ENCODE measurements at regions not wholly inside any gene's neighbourhood (a gene's known extent, or its start where the extent isn't known, plus 50 kb on each side); places are given as distances from the start of the nearest gene placed in this dataset.
"Not testable (repeated sequence)": the region's sequence is repeated elsewhere in the genome, so short reads cannot be mapped to it uniquely, and the experiment has no call there.

DNA sequence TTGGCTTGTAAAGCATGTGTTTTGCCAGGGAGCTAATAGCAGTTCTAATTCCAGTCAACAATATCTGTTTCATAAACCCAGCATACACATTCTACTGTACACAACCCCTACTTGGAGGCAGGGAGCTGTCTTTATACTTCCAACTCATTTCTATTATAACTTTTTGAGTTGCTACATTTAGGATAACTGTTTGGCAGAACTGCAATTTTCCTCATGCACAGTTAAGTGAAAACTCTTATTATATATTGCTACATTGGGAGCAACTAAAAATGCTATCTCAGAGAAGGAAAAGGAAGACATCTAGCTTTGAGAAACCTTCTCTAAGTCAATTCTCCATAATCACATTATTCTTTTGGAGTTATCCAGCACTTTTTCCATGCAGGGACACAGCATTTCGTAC lies 480.2 kb downstream of the RPS29 start:
- no peak for FAIRE-seq

DNA sequence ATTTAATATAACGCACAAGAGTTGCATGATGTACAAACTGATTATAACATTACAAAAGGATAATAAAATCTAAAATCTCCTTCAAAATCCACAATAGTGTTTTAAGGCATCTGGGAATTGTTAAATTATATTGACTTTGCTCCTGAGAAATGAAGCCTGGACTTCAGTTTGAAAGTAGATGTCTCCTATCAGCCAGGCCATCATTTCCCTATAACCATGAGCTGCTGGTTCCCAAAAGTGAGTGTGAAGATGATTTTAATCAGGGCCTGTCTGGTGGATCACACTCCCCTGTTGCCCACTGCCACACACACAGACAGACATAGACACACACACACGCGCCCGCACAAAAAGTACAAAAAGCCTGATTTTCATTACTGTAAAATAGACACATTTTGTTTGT lies 480.7 kb downstream of the RPS29 start:
- no peak for FAIRE-seq

DNA sequence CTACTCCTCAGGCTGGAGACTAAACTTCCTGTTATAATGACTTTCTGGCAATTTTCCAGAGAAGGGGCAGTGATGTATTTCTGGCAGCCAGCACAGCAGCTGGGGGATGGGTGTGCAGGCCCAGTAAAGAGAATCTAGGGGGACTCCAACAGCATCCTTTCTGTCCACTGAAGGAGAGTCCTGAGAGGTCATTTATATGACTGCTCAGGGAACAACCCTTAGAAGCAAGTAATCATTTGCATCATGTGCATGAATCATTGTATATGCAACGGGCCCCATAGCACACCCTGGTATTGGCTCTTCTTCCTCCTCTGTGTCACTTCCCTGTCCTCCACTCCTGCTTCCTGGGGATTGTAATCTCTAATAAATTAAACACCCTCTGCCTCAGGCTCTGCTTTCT lies 493.8 kb downstream of the RPS29 start:
- no peak for FAIRE-seq

DNA sequence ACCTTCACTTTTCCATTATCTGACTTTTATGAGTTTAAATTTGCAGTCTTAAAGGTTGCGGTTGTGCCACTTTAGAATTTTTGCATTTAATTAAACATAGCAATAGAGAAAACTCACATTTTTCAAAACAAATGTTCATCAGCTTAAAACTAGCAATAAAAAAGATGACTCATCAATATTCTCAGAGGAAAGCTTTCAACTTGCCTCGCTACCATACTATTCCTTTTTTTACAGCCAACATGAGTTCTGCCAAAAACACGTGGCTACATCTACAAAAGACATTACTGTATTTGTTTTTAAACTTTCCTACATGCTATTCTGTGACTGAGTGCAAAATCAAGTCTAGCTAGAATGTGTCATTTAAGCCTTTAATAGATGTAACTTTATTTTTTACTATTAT lies 497.1 kb downstream of the RPS29 start:
- FAIRE-seq = no peak

DNA sequence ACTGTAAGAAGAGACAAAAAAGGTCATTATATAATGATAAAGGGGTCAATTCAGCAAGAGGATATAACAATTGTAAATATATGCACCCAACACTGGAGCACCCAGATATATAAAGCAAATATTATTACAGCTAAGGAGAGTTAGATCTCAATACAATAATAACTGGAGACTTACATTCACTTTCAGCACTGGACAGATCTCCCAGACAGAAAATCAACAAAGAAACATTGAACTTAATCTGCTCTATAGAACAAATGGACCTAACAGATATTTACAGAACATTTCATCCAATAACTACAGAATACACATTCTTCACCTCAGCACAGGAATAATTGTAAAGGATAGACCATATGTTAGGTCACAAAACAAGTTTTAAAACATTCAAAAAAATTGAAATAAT lies 512.9 kb downstream of the RPS29 start:
- FAIRE-seq = not testable (repeated sequence)

DNA sequence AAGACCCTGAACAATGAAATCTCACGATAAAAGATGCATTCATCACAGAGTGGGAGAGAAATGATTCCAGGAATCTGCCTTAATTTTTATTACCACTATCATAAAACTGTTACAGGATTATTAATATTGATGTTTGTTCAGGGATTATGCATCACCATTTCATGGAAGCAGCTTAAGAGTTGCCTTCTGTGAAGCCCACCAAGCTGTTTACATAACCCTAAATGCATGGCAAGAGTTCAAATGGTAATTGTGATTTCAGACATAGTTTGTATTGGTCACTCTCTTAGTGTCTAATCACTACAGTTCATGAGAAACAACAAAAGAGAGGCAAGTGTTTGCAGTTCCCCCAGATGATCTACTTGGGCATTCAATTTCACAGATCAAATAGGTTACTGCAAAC lies 527.7 kb downstream of the RPS29 start:
- no peak for FAIRE-seq

DNA sequence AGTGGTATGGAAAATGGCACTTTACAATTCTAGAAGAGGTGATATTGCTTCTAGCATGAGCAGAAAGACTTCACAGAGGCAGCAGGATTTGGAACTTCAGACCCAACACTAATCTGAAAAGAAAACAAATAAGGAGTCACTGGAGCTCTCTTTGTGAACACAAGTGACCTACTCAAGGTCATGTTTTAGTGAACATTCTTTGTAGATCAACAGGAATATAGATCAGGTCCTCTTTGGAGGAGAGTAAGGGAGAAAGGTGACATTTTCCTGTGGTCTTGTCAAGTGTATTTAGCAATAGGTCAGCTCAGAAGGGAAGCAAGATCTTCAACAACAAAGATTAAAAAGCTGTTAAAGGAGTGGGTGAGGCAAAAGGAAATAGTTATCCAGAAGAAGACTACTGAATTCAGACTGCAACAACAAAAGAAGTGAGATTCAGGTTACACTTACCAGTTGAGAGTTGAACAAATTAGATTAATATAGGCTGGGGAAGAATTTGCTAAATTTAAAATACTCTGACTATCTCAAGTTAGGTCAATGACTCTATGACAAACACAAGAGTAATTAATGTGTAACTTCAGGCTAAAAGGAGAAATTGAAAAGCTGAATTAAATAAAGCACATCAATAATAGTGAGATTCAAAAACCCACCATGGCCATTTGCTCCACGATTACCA lies 528.2 kb downstream of the RPS29 start:
- FAIRE-seq = no peak

DNA sequence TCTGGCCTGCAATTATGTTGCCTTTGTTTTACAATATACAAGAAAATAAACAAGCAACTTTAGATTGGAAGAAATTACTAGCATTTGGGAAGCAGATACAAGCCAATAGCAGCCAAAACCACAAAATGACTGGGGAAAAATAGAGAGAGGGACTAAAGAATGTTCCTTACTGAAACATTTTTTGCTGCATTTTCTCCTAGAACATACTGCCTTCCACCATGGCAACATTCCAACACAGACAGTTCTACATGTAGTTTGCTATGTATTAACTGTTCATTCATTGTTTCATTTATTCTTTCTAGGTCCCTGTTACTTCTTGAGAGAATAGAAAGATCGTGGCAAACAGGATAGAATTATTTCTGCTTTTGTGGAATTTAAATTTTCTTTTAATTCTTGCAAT lies 530.2 kb downstream of the RPS29 start:
- FAIRE-seq = no peak

DNA sequence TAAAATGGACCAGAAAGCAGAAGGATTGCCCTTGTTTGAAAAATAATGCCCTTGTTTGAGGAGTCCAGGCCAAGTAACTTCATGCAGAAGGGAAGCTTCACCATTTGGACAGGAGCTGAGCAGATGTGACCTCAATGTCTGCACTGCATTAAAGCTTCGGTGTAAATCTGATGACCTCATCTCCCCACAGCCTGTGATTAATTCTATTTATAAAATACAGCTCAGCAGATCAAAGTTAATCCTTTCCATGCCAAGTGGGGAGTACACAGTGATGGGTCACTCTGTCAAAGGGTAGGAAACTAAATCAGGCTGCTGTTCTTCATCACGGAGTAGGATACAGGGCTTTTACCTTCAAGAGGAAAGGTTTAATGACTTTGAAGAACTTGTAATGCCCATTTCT lies 533.7 kb downstream of the RPS29 start:
- FAIRE-seq = no peak

DNA sequence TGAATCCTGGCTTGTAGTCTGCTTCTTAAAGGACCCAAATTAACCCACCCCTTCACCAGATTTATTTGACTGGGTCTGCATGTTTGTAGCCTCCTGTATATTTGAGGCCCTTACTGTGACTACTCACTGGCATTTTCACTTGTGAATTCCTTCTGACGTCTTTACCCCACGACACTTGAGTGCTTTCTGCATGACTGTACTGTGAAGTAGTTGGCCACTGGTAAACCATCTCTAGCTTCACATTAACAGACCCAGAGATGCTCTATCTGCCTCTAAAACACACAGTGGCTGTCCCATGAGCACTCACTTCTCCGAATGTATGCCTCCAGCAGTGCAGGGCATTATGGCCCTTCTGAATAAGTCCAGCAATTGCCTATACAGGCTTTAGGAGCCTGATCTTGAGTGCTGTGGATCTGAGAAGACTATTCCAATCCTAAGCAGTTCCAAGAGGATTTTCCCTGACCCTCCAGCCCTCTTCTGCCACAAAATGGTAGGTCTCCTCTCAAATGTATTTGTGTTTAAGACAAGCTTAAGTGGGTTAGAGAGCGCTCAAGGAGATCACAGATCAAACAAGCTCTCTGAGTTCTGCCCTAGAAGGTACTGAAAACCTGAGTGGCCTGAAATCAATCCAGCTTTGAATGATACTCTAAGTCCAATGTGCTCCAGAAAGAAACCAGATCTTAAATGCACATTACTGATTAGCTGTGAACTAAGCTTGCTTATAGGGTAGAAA lies 534.7 kb downstream of the RPS29 start:
- no peak for FAIRE-seq

DNA sequence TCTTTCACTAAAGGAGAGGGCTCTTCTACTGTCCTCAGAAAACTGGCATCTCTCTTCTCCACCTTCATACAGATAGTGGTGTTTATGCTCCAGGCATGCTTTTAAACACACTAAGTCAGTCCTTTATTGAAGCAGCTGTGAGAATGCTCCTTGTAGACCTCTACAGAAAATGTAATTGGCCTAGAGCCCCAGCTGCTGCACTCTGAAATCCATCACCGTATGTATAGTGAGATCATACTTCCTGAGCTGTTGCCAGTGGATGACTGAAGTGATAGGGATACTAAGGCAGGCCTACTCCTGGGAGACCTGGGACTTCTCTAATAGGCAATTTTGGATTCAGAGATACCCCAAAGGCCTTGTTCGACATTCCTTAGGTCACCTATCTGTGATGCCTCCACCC lies 535.4 kb downstream of the RPS29 start:
- no peak for FAIRE-seq

DNA sequence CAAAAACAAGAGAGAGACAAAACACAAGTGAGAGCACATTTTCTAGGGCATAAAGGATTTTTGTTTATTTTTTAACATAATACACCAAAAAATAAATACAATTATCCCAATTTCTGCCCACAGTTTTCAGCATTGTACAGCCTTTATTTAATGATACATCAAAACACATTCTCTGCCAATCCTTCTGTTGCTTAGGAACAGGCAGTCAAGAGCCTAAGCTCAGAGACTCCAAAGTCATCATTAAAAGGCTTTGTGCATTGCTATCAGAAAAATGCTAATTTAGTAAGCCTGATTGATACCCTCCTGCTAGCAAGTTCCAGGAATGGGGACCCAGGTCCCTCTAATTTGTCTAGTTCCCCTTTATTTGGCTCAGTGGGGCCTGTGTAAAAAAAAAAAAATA lies 536.5 kb downstream of the RPS29 start:
- no peak for FAIRE-seq

DNA sequence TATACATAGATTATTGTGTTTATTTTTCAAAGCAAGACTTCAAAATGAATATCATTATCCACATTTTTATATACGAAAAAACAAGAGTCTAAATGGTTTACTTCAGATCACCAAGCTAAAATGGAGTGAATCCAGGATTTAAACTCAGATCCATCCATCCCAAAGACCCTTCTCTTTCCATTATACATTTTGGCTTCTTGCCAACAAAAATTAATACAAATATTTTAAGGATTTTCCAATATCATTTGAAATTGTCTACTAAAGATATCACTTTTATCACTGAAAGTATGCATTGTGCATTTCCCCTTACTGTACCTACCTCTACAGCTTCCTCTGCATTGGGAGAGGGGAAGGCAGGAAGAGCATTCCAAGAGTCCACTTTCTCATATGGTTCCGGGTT lies 541.2 kb downstream of the RPS29 start:
- FAIRE-seq = no peak

DNA sequence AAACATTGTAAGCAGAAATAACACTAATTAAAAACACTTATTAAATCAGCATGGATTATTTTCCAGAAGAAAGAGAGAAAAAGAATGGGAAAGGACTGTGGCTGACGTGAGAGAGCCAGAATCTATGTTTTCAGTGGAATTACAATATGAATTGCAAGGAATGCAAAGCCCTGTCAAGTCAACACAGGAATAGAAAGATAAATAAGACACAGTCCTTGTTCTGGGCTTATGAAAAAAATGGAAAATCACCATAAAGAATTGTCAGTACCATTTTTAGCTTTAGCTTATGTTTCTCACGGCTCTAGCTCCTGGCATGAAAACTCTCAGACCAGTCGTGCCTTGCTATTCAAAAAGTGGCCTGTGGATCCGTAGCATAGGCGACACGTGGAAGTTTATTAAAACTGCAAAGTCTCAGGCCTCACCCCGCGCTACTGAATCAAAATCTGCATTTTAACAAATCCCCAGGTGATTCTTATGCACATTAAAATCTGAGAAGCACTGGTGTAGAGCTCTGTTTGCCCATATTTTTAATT lies 549.1 kb downstream of the RPS29 start:
- FAIRE-seq = no peak

DNA sequence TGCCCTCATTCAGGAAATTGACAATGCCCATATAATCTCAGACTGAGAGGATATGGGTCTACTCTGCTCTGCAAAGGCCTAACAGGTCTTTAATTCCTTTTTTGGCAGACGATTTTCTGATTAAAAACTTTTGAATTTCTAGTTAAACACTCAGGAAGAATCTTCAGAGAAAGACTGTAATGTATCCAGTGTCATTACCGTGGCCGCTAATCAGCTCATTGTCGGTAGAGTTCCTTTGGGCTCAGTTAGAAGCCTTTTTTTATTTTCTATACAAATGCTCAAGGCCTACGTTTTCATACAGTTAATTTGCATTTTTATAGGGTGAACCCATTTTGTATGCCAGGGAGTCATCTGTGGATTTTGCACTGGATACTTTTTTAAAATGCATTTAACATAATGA lies 549.9 kb downstream of the RPS29 start:
- FAIRE-seq = no peak

DNA sequence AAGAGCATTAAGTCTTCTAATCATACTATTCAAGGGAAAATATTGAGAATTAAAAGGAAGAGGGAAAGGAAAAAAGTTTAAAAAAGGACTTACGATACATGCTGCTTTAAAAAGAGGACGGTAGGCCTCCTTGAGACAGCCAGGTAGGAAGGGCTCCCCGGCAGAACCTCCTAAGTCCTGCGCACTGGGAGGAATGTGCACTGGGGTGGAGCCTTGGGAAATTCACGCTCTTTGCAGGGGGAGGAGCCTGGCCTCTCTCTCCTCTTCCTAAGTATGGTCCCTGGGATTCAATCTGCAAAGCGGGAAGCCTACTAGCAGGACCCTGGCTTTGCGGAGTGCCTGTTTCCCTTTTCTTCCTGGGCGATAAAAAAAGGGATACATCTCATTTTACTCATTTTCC lies 553.0 kb downstream of the RPS29 start:
- no peak for FAIRE-seq

DNA sequence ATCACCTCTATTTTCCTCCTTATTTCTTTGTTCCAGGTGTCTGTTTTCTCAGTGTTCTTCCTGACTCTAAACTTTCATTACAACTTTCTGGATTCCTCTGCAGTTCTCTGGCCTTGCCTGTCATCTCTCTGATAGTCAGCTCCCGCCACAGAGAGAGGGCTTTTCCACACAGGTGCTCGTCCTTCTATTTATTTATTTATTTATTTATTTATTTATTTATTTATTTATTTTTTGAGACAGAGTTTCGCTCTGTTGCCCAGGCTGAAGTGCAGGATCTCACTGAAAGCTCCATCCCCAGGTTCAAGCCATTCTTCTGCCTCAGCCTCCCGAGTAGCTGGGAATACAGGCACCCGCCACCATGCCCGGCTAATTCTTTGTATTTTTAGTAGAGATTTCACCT lies 554.5 kb downstream of the RPS29 start:
- not testable (repeated sequence) for FAIRE-seq

DNA sequence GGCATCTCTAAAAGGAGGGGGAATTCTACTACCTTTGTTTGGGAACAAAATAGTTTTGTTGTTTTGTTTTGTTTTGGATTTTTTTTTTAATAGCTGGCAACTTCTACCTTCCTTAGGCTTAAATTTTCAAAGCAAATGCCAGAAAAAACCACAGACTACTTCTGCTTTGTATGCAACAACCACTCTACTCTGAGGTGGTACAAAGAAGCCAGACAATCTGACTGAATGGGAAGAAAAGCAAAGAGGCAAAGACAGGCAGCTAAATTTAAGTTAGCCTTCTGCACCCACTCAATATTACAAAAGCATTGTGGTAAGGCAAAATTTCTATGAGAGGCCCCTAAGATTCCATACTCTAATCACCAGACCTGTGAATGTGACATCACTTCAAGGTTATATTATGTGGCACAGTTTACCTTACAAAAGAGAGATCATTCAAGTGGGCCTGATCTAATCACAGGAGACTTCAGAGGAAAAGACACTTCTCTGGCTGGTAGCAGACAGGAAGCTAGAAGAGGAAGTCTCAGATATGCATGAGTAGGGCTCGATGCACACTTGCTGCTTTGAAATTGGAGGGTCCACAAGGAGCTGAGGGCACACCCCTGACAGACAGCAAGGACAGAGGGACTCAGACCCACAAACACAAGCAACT lies 566.6 kb downstream of the RPS29 start:
- no peak for FAIRE-seq

DNA sequence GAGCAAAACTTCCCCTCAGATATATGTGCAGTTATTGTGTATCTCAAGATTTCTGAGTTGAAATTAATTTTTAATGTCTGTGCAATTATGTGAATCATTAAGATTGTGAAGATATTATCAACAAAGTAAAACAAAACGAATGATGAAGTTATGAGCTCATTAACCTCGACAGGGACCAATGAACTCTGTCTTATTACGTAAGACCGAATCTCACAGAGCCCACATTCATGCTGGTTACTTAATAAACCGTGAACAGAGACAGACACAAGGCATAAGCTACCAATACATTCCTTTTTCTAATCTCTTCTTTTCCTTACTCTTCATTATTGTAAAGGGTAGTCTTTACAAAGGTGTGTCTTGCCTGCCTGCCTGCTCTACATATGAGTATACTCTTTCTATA lies 568.7 kb downstream of the RPS29 start:
- FAIRE-seq = no peak

DNA sequence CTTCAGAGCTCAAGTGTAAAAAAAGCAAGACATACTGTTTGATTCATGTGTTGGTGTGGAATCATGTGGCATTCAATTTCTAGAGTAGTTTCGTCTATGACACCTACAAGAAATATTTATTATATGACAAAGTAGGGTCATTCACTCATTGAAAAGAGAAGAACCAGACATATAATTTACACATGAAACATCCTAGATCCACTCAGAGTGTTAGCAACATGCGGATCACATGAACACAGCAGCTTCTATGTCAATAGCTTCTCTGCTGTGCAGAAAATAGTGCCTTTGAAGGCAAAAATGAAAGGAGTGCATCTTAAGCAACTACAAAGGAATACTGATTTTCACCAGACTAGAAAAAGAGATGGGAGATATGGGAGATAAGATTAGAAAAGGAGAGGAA lies 569.8 kb downstream of the RPS29 start:
- no peak for FAIRE-seq

DNA sequence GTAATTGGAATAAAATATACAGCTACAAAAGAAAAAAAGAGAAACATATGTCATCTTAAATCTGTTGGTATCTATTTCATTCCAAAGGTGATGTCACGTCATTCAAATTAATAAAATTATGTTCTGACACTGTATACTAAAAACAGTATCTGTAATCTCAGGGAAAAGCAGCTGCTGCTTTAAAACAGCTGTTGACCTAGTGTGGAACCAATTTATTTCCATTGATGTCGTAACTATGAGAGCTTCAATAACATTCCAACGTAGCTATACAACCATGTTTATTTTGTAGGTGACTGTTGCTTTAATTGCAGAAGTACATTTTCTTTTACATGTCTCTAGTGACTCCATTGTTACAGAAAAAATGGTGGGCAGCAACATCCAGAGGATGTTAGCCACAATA lies 571.7 kb downstream of the RPS29 start:
- FAIRE-seq = no peak

DNA sequence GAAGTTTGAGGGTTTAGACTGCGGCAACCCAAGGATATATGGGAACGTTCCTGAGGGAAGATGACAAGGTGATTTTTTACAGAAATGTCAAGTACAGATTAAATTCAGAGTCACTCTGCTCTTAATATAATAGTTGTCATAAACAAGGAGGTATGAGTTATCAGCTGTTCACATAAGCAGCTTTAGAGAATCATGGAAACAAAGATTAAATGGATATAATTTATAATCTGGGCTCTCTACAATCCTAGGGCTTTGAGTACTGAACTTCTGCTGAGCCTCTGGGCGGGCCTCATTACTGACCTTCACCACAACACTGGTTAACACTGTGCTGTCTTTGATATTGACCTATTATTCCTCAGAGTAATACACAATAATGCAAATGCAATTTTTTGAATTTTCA lies 577.8 kb downstream of the RPS29 start:
- no peak for FAIRE-seq

DNA sequence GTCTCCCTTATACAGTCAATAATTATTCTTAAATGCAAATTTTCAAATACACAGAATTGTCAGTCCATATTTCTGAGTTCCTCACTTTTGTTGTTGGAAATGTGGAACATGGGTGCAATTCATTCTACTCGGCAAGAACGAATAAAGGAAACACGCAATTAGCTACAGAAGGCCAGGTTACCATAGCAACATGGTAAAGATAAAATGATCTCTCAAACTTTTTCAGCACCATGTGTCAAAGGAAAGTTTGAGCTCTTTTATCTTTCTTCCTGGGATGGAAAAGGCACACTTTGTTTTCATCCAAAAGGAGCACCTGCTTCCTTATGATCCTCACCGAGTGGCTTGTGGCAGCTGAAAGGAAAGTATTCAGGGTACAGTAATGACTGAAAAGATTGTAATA lies 595.0 kb downstream of the RPS29 start:
- FAIRE-seq = no peak

DNA sequence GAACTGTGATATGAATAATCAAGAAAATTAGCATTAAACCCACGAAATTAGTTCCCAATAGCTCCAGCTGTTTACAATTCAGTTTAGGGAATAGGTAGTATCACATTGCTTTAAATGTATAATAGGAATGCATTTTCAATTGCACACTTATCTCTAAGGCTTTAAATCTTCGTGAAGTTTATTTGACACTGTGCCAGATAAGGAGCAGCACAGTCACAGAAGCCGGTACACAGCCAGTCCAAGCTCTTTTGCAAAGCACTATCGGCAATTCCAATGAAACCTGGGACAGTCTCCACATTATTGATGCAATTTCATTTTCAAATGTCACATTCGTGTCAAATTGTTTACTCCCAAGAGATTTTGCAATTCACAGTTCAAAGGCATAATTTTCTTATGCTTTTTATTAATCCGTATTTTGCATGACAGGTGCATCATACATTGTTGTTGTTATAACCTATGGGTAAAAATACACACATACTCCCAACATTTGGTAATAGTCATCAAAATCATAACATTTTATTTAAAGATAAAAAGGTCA lies 602.8 kb downstream of the RPS29 start:
- no peak for FAIRE-seq
